Naive thymus-derived CD8-positive, alpha-beta T cell (primary cell): ENCODE measurements at regions not wholly inside any gene's neighbourhood (a gene's known extent, or its start where the extent isn't known, plus 50 kb on each side); places are given as distances from the start of the nearest gene placed in this dataset.

Experiments used
- ATAC-seq, 2 donors: fragments of 150-1000 bp; cut with Tn5 transposase in 1 of 2; sonication (Bioruptor Pico), chemical (Tn5 transposase) in 1 of 2; 1 replicate in 1 of 2; 2 replicates in 1 of 2; pipeline ENCODE4 v1.10.0; 2021; ENCODE audit warnings: mild to moderate bottlenecking in 2 of 2, moderate library complexity in 2 of 2
- POLR2A ChIA-PET: fragments of 350-600 bp; sonication (Branson Sonifier 250); formaldehyde crosslinking; loops from one replicate; lab custom pipeline; 2021; ENCODE audit warnings: antibody characterized with exemption; lab: Charles Lee
- DNase-seq, 10 donors: peaks; one replicate each; pipeline versions ENCODE4 v3.0.0 to v3.0.0-alpha.2; 2020 to 2022
- H3K27ac Mint-ChIP-seq, 10 donors: one replicate each; pipeline ENCODE4 v1.8.0; 2020 to 2022; ENCODE audit warnings: mild to moderate bottlenecking in 10 of 10, mixed read lengths in 10 of 10, moderate library complexity in 4 of 10, inconsistent platforms in 1 of 10
- H3K27me3 Mint-ChIP-seq, 5 donors: one replicate each; pipeline ENCODE4 v1.8.0; 2021 to 2022; ENCODE audit warnings: mixed read lengths in 5 of 5
- H3K36me3 Mint-ChIP-seq, 3 donors: one replicate each; pipeline ENCODE4 v1.8.0; 2020 to 2022; ENCODE audit warnings: mixed read lengths in 3 of 3, mild to moderate bottlenecking in 2 of 3, inconsistent platforms in 1 of 3
- H3K4me1 Mint-ChIP-seq, 4 donors: one replicate each; pipeline ENCODE4 v1.8.0; 2021 to 2022; ENCODE audit warnings: mixed read lengths in 4 of 4
- H3K4me3 Mint-ChIP-seq, 10 donors: one replicate each; pipeline ENCODE4 v1.8.0; 2020 to 2022; ENCODE audit warnings: mild to moderate bottlenecking in 10 of 10, mixed read lengths in 10 of 10, moderate library complexity in 6 of 10, inconsistent platforms in 1 of 10
- H3K9me3 Mint-ChIP-seq, 9 donors: one replicate each; pipeline ENCODE4 v1.8.0; 2020 to 2022; ENCODE audit warnings: mixed read lengths in 9 of 9, mild to moderate bottlenecking in 3 of 9, inconsistent platforms in 1 of 9, moderate library complexity in 1 of 9

GRCh38 chr2:59395119-59395518, 1154.0 kb upstream of the FANCL start:
- H3K9me3 Mint-ChIP-seq: peaks cover 0 to 11% (median 2%) of the 10 kb centered on the region in 9 donors
- POLR2A ChIA-PET: no interaction called here
- H3K4me1 Mint-ChIP-seq: no peaks in the 10 kb centered on the region
- H3K36me3 Mint-ChIP-seq: no peaks in the 10 kb centered on the region
- H3K27me3 Mint-ChIP-seq: peaks cover 0 to 3% (median 0%) of the 10 kb centered on the region in 5 donors
- no peak overlapping the region for H3K4me3 Mint-ChIP-seq
- ATAC-seq (no peak), DNase-seq (no peak)
- H3K27ac Mint-ChIP-seq: no peak overlapping the region

GRCh38 chr2:59391896-59392295, 1150.8 kb upstream of the FANCL start:
- H3K4me3 Mint-ChIP-seq: no peak overlapping the region
- POLR2A ChIA-PET: no interaction called here

GRCh38 chr2:59390581-59390980, 1149.5 kb upstream of the FANCL start:
- POLR2A ChIA-PET: no interaction called here
- peaks cover 0 to 2% (median 0%) of the 10 kb centered on the region in 5 donors for H3K27me3 Mint-ChIP-seq
- no peak for ATAC-seq
- peaks cover 0 to 9% (median 0%) of the 10 kb centered on the region in 9 donors for H3K9me3 Mint-ChIP-seq
- no peak for DNase-seq
- H3K4me3 Mint-ChIP-seq: no peak overlapping the region
- no peak overlapping the region for H3K27ac Mint-ChIP-seq
- no peaks in the 10 kb centered on the region for H3K4me1 Mint-ChIP-seq
- H3K36me3 Mint-ChIP-seq: no peaks in the 10 kb centered on the region

More at GRCh38 chr2:59391896-59392295, 1150.8 kb upstream of the FANCL start:
- no peaks in the 10 kb centered on the region for H3K4me1 Mint-ChIP-seq
- H3K9me3 Mint-ChIP-seq: peaks cover 0 to 11% (median 0%) of the 10 kb centered on the region in 9 donors
- H3K36me3 Mint-ChIP-seq: no peaks in the 10 kb centered on the region
- ATAC-seq (no peak), DNase-seq (no peak)
- no peak overlapping the region for H3K27ac Mint-ChIP-seq
- peaks cover 0 to 3% (median 0%) of the 10 kb centered on the region in 5 donors for H3K27me3 Mint-ChIP-seq

- POLR2A ChIA-PET: no interaction called here
- H3K27me3 Mint-ChIP-seq: peaks cover 0 to 2% (median 0%) of the 10 kb centered on the region in 5 donors
These were observed 1148.1 kb upstream of the FANCL start for GRCh38 chr2:59389240-59389639.

GRCh38 chr2:59385971-59386370, 1144.8 kb upstream of the FANCL start:
- DNase-seq (no peak), ATAC-seq (no peak)
- POLR2A ChIA-PET: no interaction called here
- Mint-ChIP-seq H3K4me1 (no peaks in the 10 kb centered on the region), H3K27me3 (peaks cover 0 to 2% (median 0%) of the 10 kb centered on the region in 5 donors), H3K9me3 (no peaks in the 10 kb centered on the region), H3K27ac (no peak overlapping the region), H3K4me3 (no peak overlapping the region), H3K36me3 (no peaks in the 10 kb centered on the region)

More at GRCh38 chr2:59389240-59389639, 1148.1 kb upstream of the FANCL start:
- Mint-ChIP-seq H3K27ac (no peak overlapping the region), H3K4me1 (no peaks in the 10 kb centered on the region), H3K36me3 (no peaks in the 10 kb centered on the region), H3K9me3 (peaks cover 0 to 8% (median 0%) of the 10 kb centered on the region in 9 donors), H3K4me3 (no peak overlapping the region)
- ATAC-seq: no peak
- no peak for DNase-seq

GRCh38 chr2:59383473-59383872, 1142.3 kb upstream of the FANCL start:
- ATAC-seq (no peak), DNase-seq (no peak)
- H3K9me3 Mint-ChIP-seq: peaks cover 0 to 9% (median 3%) of the 10 kb centered on the region in 9 donors
- H3K36me3 Mint-ChIP-seq: no peaks in the 10 kb centered on the region
- POLR2A ChIA-PET: no interaction called here
- H3K4me3 Mint-ChIP-seq: no peak overlapping the region
- H3K27ac Mint-ChIP-seq: no peak overlapping the region
- H3K4me1 Mint-ChIP-seq: no peaks in the 10 kb centered on the region
- H3K27me3 Mint-ChIP-seq: peaks cover 0 to 2% (median 0%) of the 10 kb centered on the region in 5 donors

- ATAC-seq: no peak
- Mint-ChIP-seq H3K27ac (no peak overlapping the region), H3K27me3 (no peaks in the 10 kb centered on the region), H3K4me1 (no peaks in the 10 kb centered on the region), H3K4me3 (no peak overlapping the region), H3K9me3 (peaks cover 0 to 13% (median 5%) of the 10 kb centered on the region in 9 donors), H3K36me3 (no peaks in the 10 kb centered on the region)
- no peak for DNase-seq
- POLR2A ChIA-PET: no interaction called here
These were observed 1137.0 kb upstream of the FANCL start for GRCh38 chr2:59378127-59378526.

- Mint-ChIP-seq H3K36me3 (no peaks in the 10 kb centered on the region), H3K4me3 (no peak overlapping the region), H3K27ac (no peak overlapping the region), H3K9me3 (peaks cover 0 to 3% (median 0%) of the 10 kb centered on the region in 9 donors), H3K4me1 (peaks cover 0 to 1% (median 0%) of the 10 kb centered on the region in 4 donors), H3K27me3 (peaks cover 0 to 6% (median 0%) of the 10 kb centered on the region in 5 donors)
- no peak for DNase-seq
- no peak for ATAC-seq
- POLR2A ChIA-PET: no interaction called here
These were observed 1125.2 kb upstream of the FANCL start for GRCh38 chr2:59366288-59366687.

GRCh38 chr2:59354498-59354897, 1113.4 kb upstream of the FANCL start:
- POLR2A ChIA-PET: no interaction called here
- DNase-seq: no peak
- Mint-ChIP-seq H3K36me3 (no peaks in the 10 kb centered on the region), H3K9me3 (peaks cover 0 to 10% (median 0%) of the 10 kb centered on the region in 9 donors), H3K27me3 (no peaks in the 10 kb centered on the region), H3K4me1 (no peaks in the 10 kb centered on the region), H3K27ac (no peak overlapping the region), H3K4me3 (no peak overlapping the region)
- ATAC-seq: no peak

GRCh38 chr2:59353306-59353921, 1112.3 kb upstream of the FANCL start:
- no peaks in the 10 kb centered on the region for H3K36me3 Mint-ChIP-seq
- no peak for DNase-seq
- no peak for ATAC-seq
- H3K27ac Mint-ChIP-seq: no peak overlapping the region
- POLR2A ChIA-PET: no interaction called here
- no peaks in the 10 kb centered on the region for H3K4me1 Mint-ChIP-seq
- peaks cover 0 to 10% (median 0%) of the 10 kb centered on the region in 9 donors for H3K9me3 Mint-ChIP-seq
- H3K27me3 Mint-ChIP-seq: no peaks in the 10 kb centered on the region
- no peak overlapping the region for H3K4me3 Mint-ChIP-seq

GRCh38 chr2:59342166-59342565, 1101.0 kb upstream of the FANCL start:
- POLR2A ChIA-PET: no interaction called here
- peaks cover 0 to 6% (median 0%) of the 10 kb centered on the region in 9 donors for H3K9me3 Mint-ChIP-seq
- ATAC-seq (no peak), DNase-seq (no peak)
- peaks cover 0 to 2% (median 0%) of the 10 kb centered on the region in 4 donors for H3K4me1 Mint-ChIP-seq
- peaks cover 0 to 7% (median 0%) of the 10 kb centered on the region in 5 donors for H3K27me3 Mint-ChIP-seq
- no peak overlapping the region for H3K4me3 Mint-ChIP-seq
- H3K36me3 Mint-ChIP-seq: no peaks in the 10 kb centered on the region
- H3K27ac Mint-ChIP-seq: no peak overlapping the region

GRCh38 chr2:59339837-59340207, 1098.7 kb upstream of the FANCL start:
- H3K27ac Mint-ChIP-seq: no peak overlapping the region
- peaks cover 0 to 3% (median 0%) of the 10 kb centered on the region in 9 donors for H3K9me3 Mint-ChIP-seq
- DNase-seq (no peak), ATAC-seq (no peak)
- H3K4me3 Mint-ChIP-seq: no peak overlapping the region
- POLR2A ChIA-PET: no interaction called here
- peaks cover 0 to 7% (median 0%) of the 10 kb centered on the region in 5 donors for H3K27me3 Mint-ChIP-seq
- no peaks in the 10 kb centered on the region for H3K36me3 Mint-ChIP-seq
- H3K4me1 Mint-ChIP-seq: peaks cover 0 to 2% (median 0%) of the 10 kb centered on the region in 4 donors

GRCh38 chr2:59339121-59339836, 1098.2 kb upstream of the FANCL start:
- Mint-ChIP-seq H3K36me3 (no peaks in the 10 kb centered on the region), H3K9me3 (peaks cover 0 to 3% (median 0%) of the 10 kb centered on the region in 9 donors), H3K4me3 (no peak overlapping the region), H3K27ac (no peak overlapping the region), H3K4me1 (peaks cover 0 to 2% (median 0%) of the 10 kb centered on the region in 4 donors), H3K27me3 (peaks cover 0 to 7% (median 0%) of the 10 kb centered on the region in 5 donors)
- POLR2A ChIA-PET: no interaction called here
- ATAC-seq (no peak), DNase-seq (no peak)
